ENCODE measurements at regions not wholly inside any gene's neighbourhood (a gene's known extent, or its start where the extent isn't known, plus 50 kb on each side); places are given as distances from the start of the nearest gene placed in this dataset.
"Not testable (repeated sequence)": the region's sequence is repeated elsewhere in the genome, so short reads cannot be mapped to it uniquely, and the experiment has no call there.

GRCh38 chr11:45385423-45385822 lies 99.3 kb upstream of the SYT13 start:
- DNase-seq (ENCODE audit: low read depth): no peak

GRCh38 chr11:45384711-45385241 lies 98.6 kb upstream of the SYT13 start:
- DNase-seq (ENCODE audit: low read depth): no peak

GRCh38 chr11:45384016-45384415 lies 97.9 kb upstream of the SYT13 start:
- DNase-seq (ENCODE audit: low read depth): no peak

- peak; percentile 89 for DNase-seq (ENCODE audit: low read depth)
These were observed 97.1 kb upstream of the SYT13 start for GRCh38 chr11:45383224-45383623.

GRCh38 chr11:45382133-45382878 lies 96.2 kb upstream of the SYT13 start:
- no peak for DNase-seq (ENCODE audit: low read depth)

- no peak for DNase-seq (ENCODE audit: low read depth)
These were observed 93.2 kb upstream of the SYT13 start for GRCh38 chr11:45379162-45379863.

GRCh38 chr11:45378516-45378915 lies 92.4 kb upstream of the SYT13 start:
- DNase-seq (ENCODE audit: low read depth): no peak

- no peak for DNase-seq (ENCODE audit: low read depth)
These were observed 88.5 kb upstream of the SYT13 start for GRCh38 chr11:45374653-45375059.

GRCh38 chr11:45374130-45374529 lies 88.0 kb upstream of the SYT13 start:
- DNase-seq (ENCODE audit: low read depth): no peak

GRCh38 chr11:45373506-45374035 lies 87.4 kb upstream of the SYT13 start:
- DNase-seq (ENCODE audit: low read depth): no peak

- not testable (repeated sequence) for DNase-seq (ENCODE audit: low read depth)
These were observed 86.3 kb upstream of the SYT13 start for GRCh38 chr11:45372414-45372813.

- DNase-seq (ENCODE audit: low read depth): peak; percentile 45
These were observed 85.3 kb upstream of the SYT13 start for GRCh38 chr11:45371251-45372115.

GRCh38 chr11:45369313-45369712 lies 83.2 kb upstream of the SYT13 start:
- no peak for DNase-seq (ENCODE audit: low read depth)

GRCh38 chr11:45368697-45369096 lies 82.6 kb upstream of the SYT13 start:
- DNase-seq (ENCODE audit: low read depth): no peak

- DNase-seq (ENCODE audit: low read depth): no peak
These were observed 80.6 kb upstream of the SYT13 start for GRCh38 chr11:45366619-45367190.

- DNase-seq (ENCODE audit: low read depth): no peak
These were observed 79.9 kb upstream of the SYT13 start for GRCh38 chr11:45365961-45366618.

- DNase-seq (ENCODE audit: low read depth): no peak
These were observed 76.5 kb upstream of the SYT13 start for GRCh38 chr11:45362636-45363035.

GRCh38 chr11:45361551-45361950 lies 75.4 kb upstream of the SYT13 start:
- no peak for DNase-seq (ENCODE audit: low read depth)

GRCh38 chr11:45355706-45356041 lies 69.5 kb upstream of the SYT13 start:
- no peak for DNase-seq (ENCODE audit: low read depth)

GRCh38 chr11:45354976-45355705 lies 69.0 kb upstream of the SYT13 start:
- peak; percentile 34 for DNase-seq (ENCODE audit: low read depth)
